UCSD-AML1 (cell line): ENCODE measurements at regions not wholly inside any gene's neighbourhood (a gene's known extent, or its start where the extent isn't known, plus 50 kb on each side); places are given as distances from the start of the nearest gene placed in this dataset.
"Not testable (repeated sequence)": the region's sequence is repeated elsewhere in the genome, so short reads cannot be mapped to it uniquely, and the experiment has no call there.

Experiments used
- DNase-seq: peaks from one replicate; lab custom pipeline; 2025; ENCODE audit not compliant: unreplicated experiment; lab: John Stamatoyannopoulos, UW

- DNase-seq, result no peak
Observed at GRCh38 chr6:142633317-142633716, 311.7 kb downstream of the HIVEP2 start.

- no peak for DNase-seq
Observed at GRCh38 chr6:142635130-142635529, 309.8 kb downstream of the HIVEP2 start.

- no peak for DNase-seq
Observed at GRCh38 chr6:142637624-142638351, 307.2 kb downstream of the HIVEP2 start.

GRCh38 chr6:142642651-142643050 lies 302.3 kb downstream of the HIVEP2 start:
- DNase-seq, result no peak

GRCh38 chr6:142644866-142645265 lies 300.1 kb downstream of the HIVEP2 start:
- DNase-seq, result no peak

GRCh38 chr6:142645663-142646062 lies 299.3 kb downstream of the HIVEP2 start:
- DNase-seq, result no peak

GRCh38 chr6:142647449-142648035 lies 297.4 kb downstream of the HIVEP2 start:
- no peak for DNase-seq

GRCh38 chr6:142648036-142648451 lies 296.9 kb downstream of the HIVEP2 start:
- DNase-seq, result no peak

GRCh38 chr6:142648526-142648925 lies 296.4 kb downstream of the HIVEP2 start:
- no peak for DNase-seq

GRCh38 chr6:142649438-142650234 lies 295.3 kb downstream of the HIVEP2 start:
- DNase-seq, result not testable (repeated sequence)

GRCh38 chr6:142651384-142651783 lies 293.6 kb downstream of the HIVEP2 start:
- DNase-seq, result no peak

GRCh38 chr6:142653710-142654420 lies 291.1 kb downstream of the HIVEP2 start:
- no peak for DNase-seq

GRCh38 chr6:142659661-142660060 lies 285.3 kb downstream of the HIVEP2 start:
- DNase-seq, result no peak

GRCh38 chr6:142665393-142665792 lies 279.6 kb downstream of the HIVEP2 start:
- DNase-seq, result no peak

GRCh38 chr6:142666599-142667185 lies 278.3 kb downstream of the HIVEP2 start:
- DNase-seq, result no peak

GRCh38 chr6:142669471-142670351 lies 275.3 kb downstream of the HIVEP2 start:
- no peak for DNase-seq

GRCh38 chr6:142671791-142672190 lies 273.2 kb downstream of the HIVEP2 start:
- no peak for DNase-seq

GRCh38 chr6:142675517-142675916 lies 269.5 kb downstream of the HIVEP2 start:
- DNase-seq, result no peak

GRCh38 chr6:142676027-142676443 lies 268.9 kb downstream of the HIVEP2 start:
- DNase-seq, result no peak

GRCh38 chr6:142676647-142677192 lies 268.3 kb downstream of the HIVEP2 start:
- no peak for DNase-seq
